ENCODE measurements at regions not wholly inside any gene's neighbourhood (a gene's known extent, or its start where the extent isn't known, plus 50 kb on each side); places are given as distances from the start of the nearest gene placed in this dataset.

DNA sequence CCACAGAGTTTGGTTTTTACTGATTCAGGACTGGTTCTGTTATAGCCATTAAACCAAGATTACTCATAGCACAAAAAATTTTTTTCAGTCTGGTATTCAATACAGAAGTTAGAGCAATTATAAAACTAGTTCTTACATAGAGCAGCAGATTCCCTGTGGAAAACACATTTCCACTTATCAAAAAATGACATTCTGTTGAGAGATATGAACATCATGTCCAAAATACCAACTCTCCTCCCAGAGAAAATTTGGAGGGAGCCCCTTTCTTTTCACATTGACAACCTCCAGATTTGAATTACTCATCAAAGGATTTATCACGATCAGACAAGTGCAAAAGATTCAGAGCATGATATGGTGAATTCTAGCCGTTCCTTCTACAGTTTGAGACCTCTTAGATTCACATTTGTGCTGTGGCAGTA lies 126.8 kb upstream of the SERPINE2 start:
- H3K4me3 ChIP-seq (ENCODE audit: low read length): no peak overlapping the region
- TF ChIP-seq, protein P1, sequence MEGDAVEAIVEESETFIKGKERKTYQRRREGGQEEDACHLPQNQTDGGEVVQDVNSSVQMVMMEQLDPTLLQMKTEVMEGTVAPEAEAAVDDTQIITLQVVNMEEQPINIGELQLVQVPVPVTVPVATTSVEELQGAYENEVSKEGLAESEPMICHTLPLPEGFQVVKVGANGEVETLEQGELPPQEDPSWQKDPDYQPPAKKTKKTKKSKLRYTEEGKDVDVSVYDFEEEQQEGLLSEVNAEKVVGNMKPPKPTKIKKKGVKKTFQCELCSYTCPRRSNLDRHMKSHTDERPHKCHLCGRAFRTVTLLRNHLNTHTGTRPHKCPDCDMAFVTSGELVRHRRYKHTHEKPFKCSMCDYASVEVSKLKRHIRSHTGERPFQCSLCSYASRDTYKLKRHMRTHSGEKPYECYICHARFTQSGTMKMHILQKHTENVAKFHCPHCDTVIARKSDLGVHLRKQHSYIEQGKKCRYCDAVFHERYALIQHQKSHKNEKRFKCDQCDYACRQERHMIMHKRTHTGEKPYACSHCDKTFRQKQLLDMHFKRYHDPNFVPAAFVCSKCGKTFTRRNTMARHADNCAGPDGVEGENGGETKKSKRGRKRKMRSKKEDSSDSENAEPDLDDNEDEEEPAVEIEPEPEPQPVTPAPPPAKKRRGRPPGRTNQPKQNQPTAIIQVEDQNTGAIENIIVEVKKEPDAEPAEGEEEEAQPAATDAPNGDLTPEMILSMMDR (IDR thresholded peaks at IDR 0.05; ENCODE audit: insufficient read depth, low read depth, low read length, missing control alignments): no peak
- no peak for DNase-seq (ENCODE audit: low read depth)

DNA sequence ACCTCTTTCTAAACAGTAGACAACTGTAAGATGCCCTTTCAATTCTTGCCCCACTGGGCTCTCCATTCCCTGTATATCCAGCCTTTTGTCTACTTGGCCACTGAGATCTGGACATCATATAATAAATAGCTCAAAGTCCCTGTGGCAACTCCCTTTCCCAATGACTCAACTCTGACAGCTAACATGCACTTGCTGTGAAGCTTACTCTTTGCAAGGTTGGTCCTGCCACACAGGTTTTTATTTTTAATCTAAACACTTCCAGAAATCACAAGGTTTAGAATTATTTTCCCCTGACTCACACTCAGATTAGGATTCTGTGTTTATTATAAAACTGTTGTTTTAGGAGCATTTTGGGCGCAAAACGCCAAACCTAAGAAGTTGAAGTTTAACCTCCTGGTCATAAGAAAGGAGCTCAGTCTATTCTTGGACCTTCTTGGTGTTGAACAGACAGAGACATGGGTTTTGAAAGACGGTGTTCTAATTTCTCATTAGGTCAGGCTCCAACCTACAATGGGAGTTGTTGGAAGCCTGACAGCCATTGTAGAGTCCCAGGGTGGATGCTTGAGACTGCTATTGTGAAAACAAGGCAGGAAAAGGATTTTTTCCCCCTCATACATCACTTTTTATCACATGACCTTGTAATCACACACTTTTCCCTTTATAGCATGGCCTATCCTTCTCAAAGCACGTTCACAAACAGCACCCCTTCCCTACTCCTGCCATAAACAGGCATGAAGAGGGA lies 124.7 kb upstream of the SERPINE2 start:
- H3K4me3 ChIP-seq (ENCODE audit: low read length): no peak overlapping the region
- TF ChIP-seq, protein P1 (IDR thresholded peaks at IDR 0.05; ENCODE audit: insufficient read depth, low read depth, low read length, missing control alignments): no peak
- DNase-seq (ENCODE audit: low read depth): peak; percentile 76

DNA sequence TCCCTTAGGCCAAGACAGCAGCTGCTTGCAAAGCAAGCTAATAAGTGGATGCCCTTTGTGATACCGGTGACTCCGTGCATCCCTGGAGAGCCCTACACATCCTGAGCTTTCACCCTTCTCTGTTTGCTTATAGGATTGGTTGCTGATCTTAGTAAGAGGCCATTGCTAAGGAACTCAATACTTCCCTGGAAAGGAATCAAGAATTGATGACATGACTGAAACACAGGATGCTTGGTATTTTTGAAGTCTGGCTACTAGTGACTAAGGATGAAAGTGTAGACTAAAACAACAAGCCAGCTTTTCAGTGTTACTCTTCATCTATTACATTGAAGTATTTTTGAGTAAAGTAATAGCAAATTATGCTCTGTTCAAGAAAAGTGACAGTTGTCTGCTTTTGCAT lies 123.0 kb upstream of the SERPINE2 start:
- TF ChIP-seq, protein P1 (IDR thresholded peaks at IDR 0.05; ENCODE audit: insufficient read depth, low read depth, low read length, missing control alignments): no peak
- DNase-seq (ENCODE audit: low read depth): peak; percentile 13
- no peak overlapping the region for H3K4me3 ChIP-seq (ENCODE audit: low read length)

DNA sequence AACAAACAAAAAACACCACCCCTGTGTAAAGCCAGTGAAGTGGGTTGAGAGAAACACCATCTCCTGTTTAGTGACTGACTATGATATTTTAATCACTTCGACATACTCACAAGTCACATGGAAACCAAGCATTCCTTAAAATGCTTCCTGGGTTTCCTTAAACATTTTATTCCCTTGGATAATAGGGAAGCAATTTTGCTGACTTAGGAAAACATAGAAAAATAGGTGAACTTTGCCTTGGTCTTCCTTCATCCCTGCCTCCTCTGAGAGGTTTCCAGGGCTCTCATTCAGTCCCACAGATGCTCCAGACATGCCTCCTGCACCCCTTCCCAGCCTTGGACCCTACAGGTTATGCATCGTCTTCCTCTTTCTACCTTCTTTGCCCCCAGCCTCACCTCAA lies 122.6 kb upstream of the SERPINE2 start:
- no peak for DNase-seq (ENCODE audit: low read depth)

DNA sequence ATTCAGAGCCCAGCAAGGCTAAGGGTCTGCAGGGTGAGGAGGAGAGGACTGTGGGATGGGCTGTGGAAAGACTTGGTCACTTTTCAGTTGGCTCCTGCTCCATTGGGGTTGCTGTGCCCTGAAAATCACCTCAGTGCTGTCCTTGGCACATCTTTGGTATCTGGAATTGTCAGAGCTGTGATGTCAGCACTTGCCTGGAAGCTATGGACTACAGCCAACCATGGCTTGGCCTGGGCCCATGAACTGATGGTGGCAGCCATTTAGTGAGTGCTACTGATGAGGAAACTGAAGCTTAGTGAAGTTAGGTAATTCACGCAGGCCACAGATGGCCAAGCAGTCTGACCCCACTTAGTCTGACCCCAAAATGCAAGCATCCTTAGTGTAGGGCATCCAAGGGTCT lies 121.8 kb upstream of the SERPINE2 start:
- TF ChIP-seq, protein P1 (IDR thresholded peaks at IDR 0.05; ENCODE audit: insufficient read depth, low read depth, low read length, missing control alignments): no peak
- DNase-seq (ENCODE audit: low read depth): peak; percentile 40

More for the DNA sequence above, 122.6 kb upstream of the SERPINE2 start:
- TF ChIP-seq, protein P1 (IDR thresholded peaks at IDR 0.05; ENCODE audit: insufficient read depth, low read depth, low read length, missing control alignments): no peak
- H3K4me3 ChIP-seq (ENCODE audit: low read length): no peak overlapping the region

DNA sequence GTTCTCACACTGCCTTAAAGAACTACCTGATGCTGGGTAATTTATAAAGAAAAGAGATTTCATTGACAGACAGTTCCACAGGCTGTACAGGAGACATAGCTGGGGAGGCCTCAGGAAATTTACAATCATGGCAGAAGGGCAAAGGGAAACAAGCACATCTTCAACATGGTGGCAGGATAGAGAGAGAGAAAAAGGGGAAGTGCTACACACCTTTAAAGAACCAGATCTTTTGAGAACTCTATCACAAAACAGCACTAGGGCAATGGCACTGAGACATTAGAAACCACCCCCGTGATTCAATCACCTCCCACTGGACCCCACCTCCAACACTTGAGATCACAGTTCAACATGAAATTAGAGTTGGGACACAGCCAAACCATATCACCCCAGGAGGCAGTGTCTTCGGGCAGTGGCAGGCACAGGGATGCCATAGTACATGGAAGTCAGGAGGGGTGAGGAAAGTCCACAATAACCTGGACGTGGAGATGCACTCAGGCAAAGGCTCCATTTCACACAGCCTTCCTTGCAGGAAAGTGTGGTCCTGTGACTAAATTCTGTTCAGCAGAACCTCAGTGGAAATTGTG lies 120.4 kb upstream of the SERPINE2 start:
- TF ChIP-seq, protein P1 (IDR thresholded peaks at IDR 0.05; ENCODE audit: insufficient read depth, low read depth, low read length, missing control alignments): no peak
- no peak overlapping the region for H3K4me3 ChIP-seq (ENCODE audit: low read length)
- no peak for DNase-seq (ENCODE audit: low read depth)

More for the DNA sequence above, 121.8 kb upstream of the SERPINE2 start:
- no peak overlapping the region for H3K4me3 ChIP-seq (ENCODE audit: low read length)
